ENCODE measurements at regions not wholly inside any gene's neighbourhood (a gene's known extent, or its start where the extent isn't known, plus 50 kb on each side); places are given as distances from the start of the nearest gene placed in this dataset.
"Not testable (repeated sequence)": the region's sequence is repeated elsewhere in the genome, so short reads cannot be mapped to it uniquely, and the experiment has no call there.

DNA sequence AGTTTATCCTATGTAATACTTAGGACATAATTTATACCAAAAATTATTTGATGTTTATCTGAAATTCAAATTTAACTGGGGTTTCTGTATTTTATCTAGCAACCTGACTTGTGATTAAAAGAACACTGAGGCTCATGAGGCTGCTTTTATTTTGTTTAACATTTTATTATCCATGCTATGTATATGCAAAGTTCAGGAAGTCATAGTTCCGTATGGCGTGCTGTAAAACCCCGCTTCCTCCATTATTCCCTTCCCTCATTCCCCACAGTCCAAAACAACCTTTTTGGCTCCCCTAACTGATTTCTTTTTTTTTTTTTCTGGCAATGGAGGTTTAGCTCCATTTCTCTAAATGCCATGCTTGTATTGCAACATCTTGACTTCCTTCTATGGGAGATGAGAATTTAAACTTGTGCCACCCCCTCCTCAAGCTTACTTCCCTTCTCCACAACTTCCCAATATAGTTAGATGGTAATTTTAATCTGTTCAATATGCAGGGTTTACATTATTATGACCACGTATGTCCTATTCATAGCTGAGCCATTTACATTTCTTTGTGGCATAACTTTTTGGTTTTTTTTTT lies 138.0 kb upstream of the DNAH14 start:
- DNase-seq = no peak

DNA sequence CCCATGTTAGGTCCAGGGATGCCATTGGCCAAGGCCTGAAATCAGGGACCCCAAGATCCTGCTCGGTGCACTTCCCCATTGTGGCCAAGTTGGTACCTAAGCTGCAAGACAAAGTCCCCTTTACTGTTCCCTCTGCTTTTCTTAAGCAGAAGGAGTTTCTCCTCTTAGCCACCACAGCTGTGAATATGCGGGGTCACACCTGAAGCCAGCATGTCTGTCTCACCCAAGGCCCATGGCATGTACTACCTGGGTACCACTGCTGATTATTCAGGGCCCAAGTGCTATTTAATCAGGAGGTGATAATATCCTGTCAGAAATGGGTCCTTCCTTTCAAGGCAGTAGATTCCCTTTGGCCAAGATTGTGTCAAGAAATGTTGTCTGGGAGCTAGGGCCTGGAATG lies 133.9 kb upstream of the DNAH14 start:
- DNase-seq = no peak

DNA sequence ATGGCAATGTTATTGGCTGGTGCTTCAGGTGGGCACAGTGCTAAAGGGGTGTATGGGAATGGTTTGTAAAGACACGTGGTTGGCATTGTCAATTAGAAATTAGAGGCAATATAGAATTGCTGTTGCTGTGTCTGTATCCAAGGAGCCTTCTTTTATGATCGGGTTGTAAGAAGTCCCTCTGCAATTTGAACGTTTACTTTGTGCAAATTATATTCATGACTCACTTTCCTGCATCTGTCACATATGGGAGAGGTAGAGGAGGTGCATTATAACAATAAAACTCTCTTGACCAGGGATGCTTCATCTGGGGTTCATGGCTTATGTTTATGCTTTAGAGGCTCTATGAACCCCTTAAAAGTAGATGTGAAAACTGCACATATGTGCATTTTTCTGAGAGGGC lies 130.4 kb upstream of the DNAH14 start:
- DNase-seq = no peak

DNA sequence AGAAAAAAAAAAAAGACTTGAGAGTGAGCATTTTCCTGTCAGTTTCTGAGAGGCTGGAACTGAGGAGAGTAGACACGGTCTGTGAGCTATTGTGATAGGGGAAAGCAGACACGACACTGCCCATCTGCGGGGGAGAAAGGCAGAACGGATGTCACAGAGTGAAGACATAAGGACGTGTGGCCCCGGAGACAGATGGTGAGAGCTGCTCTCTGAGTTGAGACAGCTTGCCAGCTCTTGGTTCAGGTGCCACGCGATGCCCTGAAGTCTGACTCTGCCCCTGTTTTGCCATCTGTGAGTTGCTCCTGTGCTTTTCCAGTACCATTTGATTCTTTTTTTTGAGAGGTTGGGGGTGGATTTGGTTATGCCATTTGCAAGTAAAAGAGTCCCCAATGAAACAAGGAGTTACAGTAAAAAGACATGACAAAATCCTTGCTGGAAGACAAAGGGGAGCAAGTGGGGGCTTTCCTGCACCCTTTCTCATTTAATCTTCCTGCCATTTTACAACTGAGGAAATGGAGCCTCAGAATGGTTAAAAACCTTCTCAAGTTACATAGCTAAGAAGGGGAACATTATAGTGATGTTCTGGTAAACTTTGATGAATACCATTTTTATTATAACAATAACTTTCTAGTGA lies 128.9 kb upstream of the DNAH14 start:
- no peak for DNase-seq

DNA sequence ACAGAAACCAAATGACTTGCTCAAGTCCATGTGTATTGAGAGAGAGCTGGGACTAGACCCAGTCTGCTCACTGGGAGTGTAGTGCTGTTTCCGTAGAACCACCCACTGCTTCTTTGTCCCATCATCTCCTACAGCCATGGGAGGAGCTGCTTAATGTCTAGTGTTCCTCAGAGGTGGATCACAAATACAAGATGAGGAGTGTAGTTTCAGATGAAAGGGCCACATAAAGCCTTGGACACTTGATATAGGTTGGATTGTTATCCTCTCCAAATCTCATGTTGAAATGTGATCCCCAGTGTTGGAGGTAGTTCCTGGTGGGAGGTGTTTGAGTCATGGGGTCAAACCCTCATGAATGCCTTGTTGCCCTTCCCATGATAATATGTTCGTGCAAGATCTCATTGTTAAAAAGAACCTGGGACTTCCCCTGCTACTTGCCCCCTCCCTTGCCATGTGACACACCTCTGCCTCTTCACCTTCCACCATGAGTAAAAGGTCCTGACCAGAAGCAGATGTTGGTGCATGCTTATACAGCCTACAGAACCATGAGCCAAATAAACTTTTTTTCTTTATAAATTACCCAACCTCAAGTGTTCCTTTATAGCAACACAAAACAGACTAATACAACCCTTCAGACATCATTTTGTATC lies 127.5 kb upstream of the DNAH14 start:
- no peak for DNase-seq

DNA sequence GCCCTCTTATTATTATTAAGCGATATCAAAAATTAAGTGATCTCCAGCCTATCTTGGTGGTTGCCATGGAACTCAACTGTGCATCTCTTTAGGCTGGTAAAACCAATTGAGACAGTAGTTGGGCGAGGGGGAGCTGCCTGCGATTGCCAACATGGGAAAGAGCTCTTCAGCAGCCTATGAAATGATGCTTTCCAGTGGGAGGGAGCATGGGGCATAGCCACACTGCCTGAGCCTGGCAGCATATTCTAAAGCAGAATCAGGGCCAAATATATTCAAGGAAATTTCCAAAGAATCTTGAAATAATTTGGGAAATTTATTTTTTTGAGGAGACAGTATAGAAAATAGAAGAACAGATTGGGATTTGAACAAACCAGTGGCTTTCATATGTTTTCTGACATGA lies 126.9 kb upstream of the DNAH14 start:
- no peak for DNase-seq

DNA sequence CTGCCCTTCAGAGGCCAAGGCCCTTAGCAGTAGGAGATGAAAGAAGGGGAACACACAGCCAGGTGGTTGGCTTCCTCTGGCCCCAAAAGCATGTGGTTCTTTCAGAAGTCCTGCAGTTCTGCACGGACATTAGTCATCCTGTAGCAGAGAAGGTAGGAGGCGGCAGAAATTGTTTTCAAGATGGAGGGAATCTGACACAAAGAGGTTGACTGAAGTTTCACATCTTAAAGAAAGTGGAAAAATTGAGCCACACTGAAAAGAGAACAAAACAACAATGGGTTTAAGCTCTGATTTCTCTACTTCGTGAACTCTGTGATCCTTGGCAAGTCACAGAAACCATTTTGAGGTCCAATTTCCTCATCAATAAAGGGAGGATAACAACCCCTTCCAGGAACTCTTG lies 125.3 kb upstream of the DNAH14 start:
- DNase-seq = no peak

DNA sequence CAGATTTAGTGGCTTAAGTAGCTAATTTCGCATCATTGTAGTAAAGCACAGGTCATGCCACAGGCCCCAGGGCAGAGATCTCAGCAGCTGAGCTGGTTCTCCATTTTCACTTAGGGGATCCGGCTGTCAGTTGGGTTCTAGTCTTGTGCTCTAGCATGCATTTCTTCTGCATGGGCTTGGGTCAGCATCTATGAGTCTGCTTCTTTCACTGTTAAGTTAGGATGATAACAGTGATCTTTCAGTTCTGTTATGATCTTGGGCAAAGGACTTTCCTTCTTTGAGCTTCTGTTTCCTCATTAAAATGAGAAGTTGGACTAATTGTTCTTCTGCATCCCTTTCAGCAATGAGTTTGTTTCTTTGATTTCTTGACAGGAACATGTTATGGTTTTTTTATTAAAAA lies 123.6 kb upstream of the DNAH14 start:
- no peak for DNase-seq

DNA sequence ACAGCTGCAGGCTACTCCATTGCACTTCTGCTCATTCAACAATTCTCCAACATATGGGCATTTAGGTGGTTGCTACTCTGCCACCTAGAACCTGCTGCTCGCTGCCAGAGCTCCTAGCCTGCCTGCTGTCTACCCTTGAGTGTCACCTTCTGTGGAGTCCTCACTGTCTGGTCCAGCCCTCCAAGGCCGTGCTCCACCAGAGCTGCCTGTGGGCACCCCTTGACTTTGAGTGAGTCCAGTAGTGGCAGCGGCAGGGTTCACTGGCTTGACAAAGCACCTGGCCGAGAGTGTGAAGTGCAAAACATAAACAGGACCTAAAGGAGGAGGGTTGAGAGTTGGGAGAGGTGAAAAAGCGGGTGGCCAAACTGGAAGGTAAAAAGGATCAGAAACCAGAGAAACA lies 120.3 kb upstream of the DNAH14 start:
- DNase-seq = no peak

DNA sequence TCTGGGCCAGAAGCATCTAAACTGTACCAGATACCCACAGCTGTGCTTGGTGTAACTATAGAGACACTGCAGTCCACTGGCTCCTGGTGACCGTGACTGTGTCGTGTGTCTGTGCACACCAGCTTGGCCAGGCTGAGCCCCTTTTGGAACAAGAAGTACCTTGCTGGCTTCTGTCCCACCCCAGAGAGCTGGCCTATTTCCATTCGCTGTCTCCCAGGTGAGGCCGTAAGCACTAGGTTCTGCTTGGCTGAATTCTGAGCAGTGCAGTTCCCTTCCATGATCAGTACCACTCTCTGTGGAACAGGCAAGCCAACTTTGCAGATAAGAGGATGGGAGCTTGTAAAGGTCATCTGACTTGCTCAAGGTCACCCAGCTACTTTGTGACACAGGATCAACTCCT lies 119.9 kb upstream of the DNAH14 start:
- DNase-seq = no peak

DNA sequence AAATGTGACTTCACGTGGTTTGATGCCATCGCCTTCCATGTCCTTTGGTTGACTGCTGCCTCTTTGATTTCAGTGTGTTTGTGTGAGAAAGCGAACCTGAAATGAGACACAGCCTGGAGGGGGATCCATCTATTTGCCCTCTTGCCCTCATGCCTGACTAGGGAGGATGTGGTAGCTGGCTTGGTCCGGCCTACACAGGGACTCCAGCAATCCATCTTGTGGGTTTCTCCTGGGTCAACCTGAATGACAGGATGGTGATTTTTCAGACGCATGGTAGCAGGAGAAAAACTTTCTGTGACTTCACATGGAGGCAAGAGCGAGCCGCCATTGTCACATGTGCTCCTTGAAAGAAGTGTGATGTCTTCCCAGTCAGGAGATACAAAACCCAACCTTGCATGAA lies 117.9 kb upstream of the DNAH14 start:
- DNase-seq = no peak

DNA sequence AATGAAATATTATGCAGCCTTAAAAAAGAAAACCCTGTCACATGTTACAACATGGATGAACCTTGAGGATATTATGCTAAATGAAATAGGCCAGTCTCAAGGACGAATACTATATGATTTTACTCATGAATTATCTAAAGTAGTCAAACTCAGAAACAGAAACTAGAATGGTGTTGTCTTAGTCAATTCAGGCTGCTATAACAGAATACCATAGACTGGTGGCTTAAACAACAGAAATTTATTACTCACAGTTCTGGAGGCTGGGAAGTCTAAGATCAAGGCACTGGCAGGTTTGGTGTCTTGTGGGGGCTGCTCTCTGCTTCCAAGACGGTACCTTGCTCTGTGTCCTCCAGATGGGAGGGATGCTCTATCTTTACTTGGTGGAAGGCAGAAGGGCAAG lies 113.8 kb upstream of the DNAH14 start:
- no peak for DNase-seq

DNA sequence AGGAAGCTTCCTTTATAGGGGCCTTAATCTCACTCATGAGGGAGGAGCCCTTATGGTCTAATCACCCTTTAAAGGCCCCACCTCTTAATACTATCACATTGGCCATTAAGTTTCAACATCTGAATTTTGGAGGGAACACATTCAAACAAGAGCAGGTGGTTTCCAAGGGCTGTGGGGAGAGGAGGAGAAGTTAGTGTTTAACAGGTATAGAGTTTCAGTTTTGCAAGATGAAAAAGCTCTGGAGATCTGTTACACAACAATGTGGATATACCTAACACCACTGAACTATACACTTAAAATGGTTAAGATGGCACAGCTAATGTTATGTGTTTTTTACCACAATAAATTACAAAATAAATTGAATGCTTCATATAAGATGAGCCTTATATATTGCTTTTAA lies 113.4 kb upstream of the DNAH14 start:
- no peak for DNase-seq

DNA sequence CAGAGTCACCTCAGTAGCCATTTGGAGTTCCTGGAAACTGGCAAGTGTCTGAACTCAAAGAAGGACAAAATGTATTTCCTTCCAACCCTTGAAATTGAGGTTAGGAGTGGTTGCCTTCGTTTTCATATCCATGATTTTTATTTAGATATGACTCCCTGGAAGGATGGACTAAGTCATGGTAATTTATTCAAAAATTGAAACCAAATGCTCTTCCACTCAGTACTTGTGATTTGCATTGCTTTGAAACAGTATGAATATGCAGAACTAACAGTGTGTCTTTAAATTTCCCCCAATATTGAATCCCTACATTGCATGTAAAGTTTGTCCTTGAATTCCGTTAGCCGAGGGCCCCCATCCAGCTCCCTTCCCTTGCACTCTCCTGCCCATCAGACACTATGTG lies 112.1 kb upstream of the DNAH14 start:
- no peak for DNase-seq

DNA sequence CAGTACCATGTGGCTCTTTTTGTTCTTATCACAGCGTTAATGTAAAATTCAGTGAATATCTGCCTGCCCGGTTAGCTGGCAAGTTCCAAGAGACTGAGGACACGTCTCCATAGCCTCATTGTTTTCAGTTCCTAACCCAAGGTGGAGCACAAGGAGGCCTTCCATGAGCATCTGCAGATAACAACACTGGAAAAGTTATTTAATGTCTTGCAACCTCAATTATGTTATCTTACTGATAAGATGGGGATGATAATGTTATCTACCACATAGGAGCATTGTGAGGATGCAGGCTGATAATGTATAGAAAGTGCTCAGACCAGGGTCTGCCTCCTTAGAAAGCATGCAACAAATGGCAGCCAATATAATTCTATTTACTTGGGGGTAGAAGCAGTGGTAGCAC lies 109.6 kb upstream of the DNAH14 start:
- no peak for DNase-seq

DNA sequence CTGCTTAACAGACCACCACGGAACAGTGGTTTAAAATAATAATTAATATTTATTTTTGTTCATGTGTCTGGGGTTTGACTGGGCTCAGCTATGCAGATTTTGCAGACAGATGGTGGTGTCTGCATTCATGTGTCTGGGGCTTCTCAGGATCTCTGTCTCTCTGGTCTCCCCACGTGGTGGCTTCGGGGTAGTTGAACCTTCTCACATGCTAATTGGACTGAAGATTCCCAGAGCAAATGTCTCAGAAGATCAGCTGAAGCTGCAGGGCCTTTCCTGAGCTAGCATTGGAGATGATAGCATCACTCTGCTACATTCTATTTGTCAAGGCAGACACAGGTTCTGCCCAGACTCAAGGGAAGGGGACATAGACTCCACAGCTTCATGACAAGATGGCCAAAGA lies 109.1 kb upstream of the DNAH14 start:
- DNase-seq = no peak

DNA sequence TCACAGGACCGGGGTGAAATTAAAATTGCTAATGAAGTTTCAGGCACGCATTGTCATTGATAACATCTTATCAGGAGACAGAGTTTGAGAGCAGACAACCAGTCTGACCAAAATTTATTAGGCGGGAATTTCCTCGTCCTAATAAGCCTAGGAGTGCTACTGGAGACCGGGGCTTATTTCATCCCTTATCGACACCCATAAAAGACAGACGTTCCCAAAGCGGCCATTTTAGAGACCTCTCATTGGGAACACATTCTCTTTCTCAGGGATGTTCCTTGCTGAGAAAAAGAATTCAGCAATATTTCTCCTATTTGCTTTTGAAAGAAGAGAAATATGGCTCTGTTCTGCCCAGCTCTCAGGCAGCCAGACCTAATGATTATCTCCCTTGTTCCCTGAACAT lies 107.7 kb upstream of the DNAH14 start:
- not testable (repeated sequence) for DNase-seq

DNA sequence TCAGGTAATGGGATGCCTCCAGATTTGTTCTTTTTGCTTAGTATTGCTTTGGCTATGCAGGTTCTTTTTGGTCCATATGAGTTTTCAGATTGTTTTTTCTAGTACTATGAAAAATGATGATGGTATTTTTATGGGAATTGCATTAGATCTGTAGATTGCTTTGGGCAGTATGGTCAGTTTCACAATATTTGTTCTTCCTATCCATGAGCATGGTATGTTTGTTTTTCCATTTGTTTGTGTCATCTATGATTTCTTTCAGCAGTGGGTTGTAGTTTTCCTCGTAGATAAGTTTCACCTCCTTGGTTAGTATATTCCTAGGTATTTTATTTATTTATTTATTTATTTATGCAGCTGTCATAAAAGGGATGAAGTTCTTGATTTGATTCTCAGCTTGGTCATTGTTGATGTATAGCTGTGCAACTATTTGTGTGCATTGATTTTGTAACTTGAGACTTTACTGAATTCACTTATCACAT lies 103.9 kb upstream of the DNAH14 start:
- DNase-seq = no peak

DNA sequence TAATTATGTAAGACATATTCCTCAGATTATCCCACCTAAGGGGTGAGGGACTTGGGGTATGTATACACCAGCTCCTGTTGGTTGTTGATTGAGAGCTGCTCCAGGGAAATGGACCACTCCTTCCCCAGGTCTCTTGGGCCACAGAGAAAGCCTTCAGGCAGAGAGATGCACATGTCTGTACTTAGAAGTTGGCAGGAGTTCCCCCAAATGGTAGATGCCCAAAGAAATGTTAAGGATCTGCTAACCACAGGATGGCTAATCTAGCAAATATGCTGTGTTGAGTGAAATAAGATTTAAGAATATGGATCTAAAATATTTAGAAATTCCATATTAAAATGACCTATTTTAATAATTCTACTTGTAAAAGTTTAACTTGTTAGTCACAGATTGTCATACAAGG lies 100.8 kb upstream of the DNAH14 start:
- DNase-seq = no peak

DNA sequence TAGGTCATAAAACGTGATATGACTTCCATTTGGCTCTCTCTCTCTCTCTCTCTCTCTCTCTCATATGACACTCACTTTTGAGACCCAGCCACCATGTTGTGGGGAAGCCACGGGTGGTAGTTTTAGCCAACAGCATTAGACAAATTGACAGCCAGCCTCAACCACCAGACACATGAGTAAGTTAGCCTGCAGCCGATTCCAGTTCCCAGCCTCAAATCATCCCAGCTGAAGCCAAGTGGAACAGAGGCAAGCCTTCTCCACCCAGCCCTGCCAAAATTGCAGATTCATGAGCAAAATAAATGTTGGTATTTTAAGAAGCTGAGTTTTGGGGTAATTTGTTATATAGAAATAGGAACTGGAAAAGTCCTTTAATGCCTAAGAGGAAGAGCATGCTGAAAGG lies 98.0 kb upstream of the DNAH14 start:
- DNase-seq = no peak

DNA sequence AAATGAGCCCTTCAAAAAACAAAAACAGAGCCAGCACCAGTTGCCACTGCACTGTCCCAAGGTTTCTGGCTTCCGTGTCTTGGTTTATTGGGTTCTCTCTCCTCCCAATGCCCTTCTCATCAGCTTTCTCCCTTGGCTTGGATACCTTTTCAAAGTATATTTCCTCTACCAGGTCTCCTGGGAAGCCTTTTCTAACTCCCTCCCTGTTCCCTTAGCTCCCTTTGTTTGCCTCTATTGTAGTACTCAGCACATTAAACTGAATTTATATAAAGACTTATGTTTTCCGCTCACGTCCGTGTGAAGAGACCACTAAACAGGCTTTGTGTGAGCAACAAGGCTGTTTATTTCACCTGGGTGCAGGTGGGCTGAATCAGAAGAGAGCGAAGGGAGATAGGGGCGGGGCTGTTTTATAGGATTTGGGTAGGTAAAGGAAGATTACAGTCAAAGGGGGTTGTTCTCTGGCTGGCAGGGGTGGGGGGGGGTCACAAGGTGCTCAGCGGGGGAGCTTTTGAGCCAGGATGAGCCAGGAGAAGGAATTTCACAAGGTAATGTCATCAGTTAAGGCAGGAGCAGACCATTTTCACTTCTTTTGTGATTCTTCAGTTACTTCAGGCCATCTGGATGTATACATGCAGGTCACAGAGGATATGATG lies 89.7 kb upstream of the DNAH14 start:
- DNase-seq = not testable (repeated sequence)

DNA sequence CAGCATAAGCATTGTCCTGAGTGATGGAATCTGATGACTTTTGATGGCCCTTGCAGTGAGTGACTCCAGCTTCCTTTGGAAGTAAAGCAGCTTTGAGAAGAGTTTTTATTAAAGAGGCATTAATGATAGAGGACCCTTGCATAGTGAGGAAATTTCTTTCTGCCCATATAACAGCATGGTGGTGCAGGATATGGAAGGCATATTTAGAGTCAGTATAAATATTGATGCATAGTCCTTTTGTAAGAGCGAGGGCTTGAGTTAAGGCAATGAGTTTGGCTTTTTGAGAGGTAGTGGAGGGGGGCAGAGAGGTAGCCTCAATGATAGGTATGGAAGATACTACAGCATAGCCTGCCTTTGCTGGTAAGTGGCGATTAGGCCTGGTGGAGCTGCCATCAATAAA lies 87.7 kb upstream of the DNAH14 start:
- not testable (repeated sequence) for DNase-seq

DNA sequence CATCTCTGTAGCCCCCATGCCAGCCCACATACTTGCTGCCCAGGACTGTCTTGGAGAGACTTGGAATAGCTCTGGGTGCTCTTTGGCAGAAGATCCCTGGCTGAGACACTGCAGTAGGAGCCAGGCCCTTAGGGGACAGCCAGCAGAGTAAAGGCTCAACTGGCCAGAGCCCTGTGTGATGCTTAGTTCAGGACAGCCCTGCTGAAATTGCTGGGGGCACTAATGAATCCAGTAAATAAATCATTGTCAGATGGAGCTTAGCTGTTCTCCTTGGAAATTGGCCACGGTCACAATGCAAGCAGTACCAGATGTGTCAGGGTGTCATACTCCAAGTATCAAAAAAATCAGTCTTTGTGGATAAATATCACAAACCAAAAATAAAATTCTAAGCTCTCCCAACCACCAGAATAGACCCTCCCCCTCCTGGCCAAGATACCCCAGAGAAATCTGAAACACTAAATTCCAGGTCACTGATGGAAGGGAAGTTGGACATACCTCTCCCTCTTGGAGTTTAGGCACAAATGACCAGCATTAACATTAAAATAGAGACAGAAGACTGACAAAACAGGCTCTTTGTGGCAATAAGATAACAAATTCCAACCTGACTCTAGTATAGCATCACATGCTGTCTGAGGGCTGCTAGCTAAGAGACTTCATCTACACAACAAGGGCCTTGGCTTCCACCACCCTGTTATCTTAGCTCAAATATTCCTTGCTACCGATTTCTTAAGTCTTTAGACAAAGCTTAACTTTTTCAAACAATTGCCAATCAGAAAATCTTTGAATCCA lies 83.2 kb upstream of the DNAH14 start:
- DNase-seq = no peak
